ENCODE measurements at regions not wholly inside any gene's neighbourhood (a gene's known extent, or its start where the extent isn't known, plus 50 kb on each side); places are given as distances from the start of the nearest gene placed in this dataset.
"Not testable (repeated sequence)": the region's sequence is repeated elsewhere in the genome, so short reads cannot be mapped to it uniquely, and the experiment has no call there.

DNA sequence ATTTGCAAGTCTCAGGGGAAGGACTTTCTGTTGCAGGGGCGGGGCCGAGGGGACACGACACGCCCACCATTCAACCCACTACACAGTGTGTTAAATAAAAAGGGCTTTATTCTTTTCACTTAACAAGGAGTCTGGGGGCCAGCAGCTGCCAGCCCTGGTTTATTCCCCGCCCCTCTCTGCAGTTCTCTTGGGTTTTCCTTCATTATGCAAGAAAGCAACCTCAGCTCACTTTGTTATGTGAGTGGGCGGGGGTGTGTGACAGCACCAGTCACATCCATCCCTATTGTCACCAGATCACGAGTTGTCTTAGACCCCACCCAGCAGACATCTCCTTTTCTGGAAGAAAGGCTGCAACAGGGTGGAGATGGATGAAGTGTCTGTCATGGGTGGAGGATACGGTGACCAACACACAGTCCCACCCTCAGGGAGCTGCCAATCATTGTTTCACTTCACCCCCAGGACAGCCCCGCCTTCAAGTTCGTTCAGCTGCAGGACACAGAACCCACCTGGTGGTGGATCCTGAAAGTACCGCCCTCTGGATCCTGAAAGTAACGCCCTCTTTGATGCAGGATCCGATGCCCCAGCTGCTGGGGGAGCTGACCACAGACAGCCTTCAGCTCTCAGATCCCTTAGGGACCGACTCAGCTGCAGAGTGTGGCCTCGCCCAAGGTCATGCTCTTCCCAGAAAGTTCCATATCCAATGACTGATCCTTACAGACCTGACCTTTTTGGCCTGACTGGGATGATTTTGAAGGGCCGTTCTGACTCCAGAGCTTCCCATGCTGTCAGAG is 79.6 kb downstream of the SMIM20 start:
- Histone ChIP-seq H3K36me3 (no peaks in the 10 kb centered on the region), H3K27ac (no peak overlapping the region), H3K9me3 (no peaks in the 10 kb centered on the region), H3K4me3 (no peak overlapping the region), H3K27me3 (ENCODE audit: low read depth) (no peaks in the 10 kb centered on the region), H3K4me1 (peaks cover 1% of the 10 kb centered on the region)
- DNase-seq (no peak), ATAC-seq (peak; percentile 56 to 66)
- TF ChIP-seq, protein P1, sequence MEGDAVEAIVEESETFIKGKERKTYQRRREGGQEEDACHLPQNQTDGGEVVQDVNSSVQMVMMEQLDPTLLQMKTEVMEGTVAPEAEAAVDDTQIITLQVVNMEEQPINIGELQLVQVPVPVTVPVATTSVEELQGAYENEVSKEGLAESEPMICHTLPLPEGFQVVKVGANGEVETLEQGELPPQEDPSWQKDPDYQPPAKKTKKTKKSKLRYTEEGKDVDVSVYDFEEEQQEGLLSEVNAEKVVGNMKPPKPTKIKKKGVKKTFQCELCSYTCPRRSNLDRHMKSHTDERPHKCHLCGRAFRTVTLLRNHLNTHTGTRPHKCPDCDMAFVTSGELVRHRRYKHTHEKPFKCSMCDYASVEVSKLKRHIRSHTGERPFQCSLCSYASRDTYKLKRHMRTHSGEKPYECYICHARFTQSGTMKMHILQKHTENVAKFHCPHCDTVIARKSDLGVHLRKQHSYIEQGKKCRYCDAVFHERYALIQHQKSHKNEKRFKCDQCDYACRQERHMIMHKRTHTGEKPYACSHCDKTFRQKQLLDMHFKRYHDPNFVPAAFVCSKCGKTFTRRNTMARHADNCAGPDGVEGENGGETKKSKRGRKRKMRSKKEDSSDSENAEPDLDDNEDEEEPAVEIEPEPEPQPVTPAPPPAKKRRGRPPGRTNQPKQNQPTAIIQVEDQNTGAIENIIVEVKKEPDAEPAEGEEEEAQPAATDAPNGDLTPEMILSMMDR (IDR thresholded peaks at IDR 0.05), result no peak
- intact Hi-C loops (cut with DNase I), result no loop called here

DNA sequence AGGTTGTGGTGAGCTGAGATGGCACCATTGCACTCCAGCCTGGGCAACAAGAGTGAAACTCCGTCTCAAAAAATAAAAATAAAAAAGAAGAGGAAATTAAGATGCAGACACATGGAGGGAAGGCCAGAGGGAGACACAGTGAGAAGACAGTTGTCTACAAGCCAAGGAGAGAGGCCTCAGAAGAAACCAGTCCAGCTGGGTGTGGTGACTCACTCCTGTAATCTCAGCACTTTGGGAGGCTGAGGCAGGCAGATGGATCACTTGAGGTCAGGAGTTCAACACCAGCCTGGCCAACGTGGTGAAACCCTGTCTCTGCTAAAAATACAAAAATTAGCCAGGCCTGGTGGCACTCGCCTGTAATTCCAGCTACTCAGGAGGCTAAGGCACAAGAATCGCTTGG is 80.6 kb downstream of the SMIM20 start:
- H3K27ac ChIP-seq; ATAC-seq; H3K4me3 ChIP-seq; H3K9me3 ChIP-seq; H3K36me3 ChIP-seq; intact Hi-C loops (cut with DNase I); H3K4me1 ChIP-seq; DNase-seq; H3K27me3 ChIP-seq (ENCODE audit: low read depth): not testable (repeated sequence)

DNA sequence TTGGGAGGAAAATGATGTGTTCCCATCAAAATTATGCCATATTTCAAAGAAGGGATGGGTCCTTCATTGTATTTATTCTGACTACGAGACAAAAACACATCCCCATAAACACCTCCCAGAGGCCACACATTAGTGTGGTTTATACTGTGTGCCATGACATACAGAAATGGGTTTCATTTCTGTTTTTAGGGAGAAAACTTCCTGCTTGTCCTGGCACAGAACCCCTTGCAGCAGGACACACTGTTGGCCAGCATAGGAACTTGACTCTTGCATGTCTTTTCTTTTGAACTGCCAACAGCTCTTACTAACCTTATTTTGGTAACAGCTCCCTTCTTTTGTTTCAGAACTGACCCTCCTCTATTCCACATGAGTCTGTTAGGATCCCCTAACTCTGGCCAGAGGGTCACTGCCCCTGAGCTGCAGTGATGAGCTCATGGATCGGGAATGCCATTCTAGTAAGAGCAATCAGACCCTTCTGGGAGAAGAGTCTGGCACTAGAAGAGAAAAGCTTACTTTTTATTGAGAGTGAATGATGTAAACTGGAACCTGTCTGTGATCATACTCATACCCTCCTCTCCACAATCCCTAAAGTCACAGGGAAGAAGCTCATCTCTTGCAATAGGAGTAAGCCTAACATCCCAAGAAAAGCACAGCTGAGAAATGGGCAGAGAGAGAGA is 86.4 kb downstream of the SMIM20 start:
- no peak overlapping the region for H3K4me3 ChIP-seq
- no peaks in the 10 kb centered on the region for H3K9me3 ChIP-seq
- no peaks in the 10 kb centered on the region for H3K36me3 ChIP-seq
- H3K27ac ChIP-seq, result no peak overlapping the region
- H3K4me1 ChIP-seq, result peaks cover 9% of the 10 kb centered on the region
- no peaks in the 10 kb centered on the region for H3K27me3 ChIP-seq (ENCODE audit: low read depth)
- intact Hi-C loops (cut with DNase I), result no loop called here
- DNase-seq (no peak), ATAC-seq (peak; percentile 60 to 73)
- TF ChIP-seq, protein P1 (IDR thresholded peaks at IDR 0.05), result no peak

DNA sequence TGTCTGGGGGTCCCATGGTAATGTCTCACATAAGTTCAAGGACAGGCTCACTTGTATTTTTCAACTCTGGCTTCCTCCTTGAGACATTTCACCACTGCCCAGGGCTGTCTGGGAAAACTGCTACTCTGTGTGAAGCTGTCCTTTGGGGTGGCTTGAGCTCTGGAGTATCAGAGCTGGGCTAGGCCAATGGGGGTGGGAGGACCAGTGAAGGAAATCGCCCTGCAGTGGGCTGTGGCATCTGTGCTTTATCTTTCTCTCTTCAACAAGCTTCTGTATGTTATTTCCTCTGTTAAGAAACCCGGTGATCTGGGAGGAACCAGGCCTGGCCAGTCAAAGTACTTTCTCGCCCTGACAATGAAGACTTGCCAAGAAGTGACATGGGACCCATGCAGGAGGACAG is 87.4 kb downstream of the SMIM20 start:
- TF ChIP-seq, protein P1 (IDR thresholded peaks at IDR 0.05), result no peak
- no peaks in the 10 kb centered on the region for H3K9me3 ChIP-seq

DNA sequence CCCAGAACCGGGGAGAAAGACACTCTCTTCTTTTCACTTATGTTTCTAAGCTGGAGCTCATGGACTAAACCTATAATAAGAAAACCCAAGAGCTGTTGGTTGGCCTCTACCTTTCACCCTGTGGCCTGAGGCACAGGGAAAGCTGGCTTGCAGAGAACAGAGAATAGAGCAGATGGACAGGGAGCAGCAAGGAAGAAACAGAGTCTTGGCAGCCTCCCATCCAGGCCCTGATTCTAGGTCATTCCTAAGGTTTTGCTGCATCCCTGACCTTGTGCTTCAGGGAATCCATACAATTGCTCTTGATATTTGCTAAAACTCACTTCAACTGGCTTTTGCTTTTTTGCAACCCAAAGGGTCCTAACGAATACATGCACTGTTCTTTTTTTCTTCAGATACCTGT is 87.8 kb downstream of the SMIM20 start:
- TF ChIP-seq, protein P1 (IDR thresholded peaks at IDR 0.05), result no peak
- DNase-seq, result no peak
- no peaks in the 10 kb centered on the region for H3K36me3 ChIP-seq
- H3K27ac ChIP-seq, result no peak overlapping the region
- no peaks in the 10 kb centered on the region for H3K27me3 ChIP-seq (ENCODE audit: low read depth)
- H3K4me3 ChIP-seq, result no peak overlapping the region
- ATAC-seq, result no peak
- H3K9me3 ChIP-seq, result no peaks in the 10 kb centered on the region
- peaks cover 9% of the 10 kb centered on the region for H3K4me1 ChIP-seq
- intact Hi-C loops (cut with DNase I), result no loop called here

More for the DNA sequence above, 87.4 kb downstream of the SMIM20 start:
- intact Hi-C loops (cut with DNase I), result no loop called here
- Histone ChIP-seq H3K27ac (no peak overlapping the region), H3K4me1 (peaks cover 9% of the 10 kb centered on the region), H3K4me3 (no peak overlapping the region), H3K36me3 (no peaks in the 10 kb centered on the region), H3K27me3 (ENCODE audit: low read depth) (no peaks in the 10 kb centered on the region)
- no peak for ATAC-seq
- no peak for DNase-seq

DNA sequence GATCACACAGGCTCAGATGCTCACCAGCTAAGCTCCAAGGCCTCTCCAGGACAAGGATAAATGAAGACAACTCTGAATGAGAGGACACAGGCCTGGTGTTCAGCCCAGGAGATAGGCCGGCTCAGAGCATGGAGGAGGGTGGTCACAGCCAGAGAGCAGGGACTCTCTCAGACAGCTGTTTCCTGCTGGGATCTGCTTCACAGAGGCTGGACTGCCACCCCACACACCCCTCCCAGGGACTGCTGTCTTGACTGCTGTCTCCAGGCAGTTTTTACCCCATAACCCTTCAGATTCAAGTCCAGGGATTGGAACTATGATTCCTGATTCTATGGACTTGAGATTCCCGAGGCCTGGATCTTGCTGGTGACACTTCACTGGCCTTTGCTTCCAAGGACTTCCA is 89.0 kb downstream of the SMIM20 start:
- peaks cover 9% of the 10 kb centered on the region for H3K4me1 ChIP-seq
- no peak overlapping the region for H3K27ac ChIP-seq
- DNase-seq, result no peak
- no peaks in the 10 kb centered on the region for H3K9me3 ChIP-seq
- no peaks in the 10 kb centered on the region for H3K36me3 ChIP-seq
- TF ChIP-seq, protein P1 (IDR thresholded peaks at IDR 0.05), result no peak
- intact Hi-C loops (cut with DNase I), result no loop called here
- no peaks in the 10 kb centered on the region for H3K27me3 ChIP-seq (ENCODE audit: low read depth)
- ATAC-seq, result peak in 1 of 2 donors; percentile 17
- no peak overlapping the region for H3K4me3 ChIP-seq

All from lower lobe of right lung (tissue), 2 donors.